ENCODE measurements at regions not wholly inside any gene's neighbourhood (a gene's known extent, or its start where the extent isn't known, plus 50 kb on each side); places are given as distances from the start of the nearest gene placed in this dataset.
"Not testable (repeated sequence)": the region's sequence is repeated elsewhere in the genome, so short reads cannot be mapped to it uniquely, and the experiment has no call there.

GRCh38 chr17:22128723-22129122 is 436.4 kb downstream of the KCNJ18 start:
- DNase-seq = no peak
- in situ Hi-C loops (cut with MboI; ENCODE audit: low pct_unique_long_range_greater_than_20kb, low sequenced_read_pairs) = no loop called here

GRCh38 chr17:22129920-22130319 is 437.6 kb downstream of the KCNJ18 start:
- in situ Hi-C loops (cut with MboI; ENCODE audit: low pct_unique_long_range_greater_than_20kb, low sequenced_read_pairs); DNase-seq: not testable (repeated sequence)

- in situ Hi-C loops (cut with MboI; ENCODE audit: low pct_unique_long_range_greater_than_20kb, low sequenced_read_pairs) = no loop called here
- DNase-seq = no peak
These were observed 439.4 kb downstream of the KCNJ18 start for GRCh38 chr17:22131740-22132139.

- DNase-seq = no peak
- in situ Hi-C loops (cut with MboI; ENCODE audit: low pct_unique_long_range_greater_than_20kb, low sequenced_read_pairs) = no loop called here
These were observed 446.6 kb downstream of the KCNJ18 start for GRCh38 chr17:22138861-22139469.

DNA sequence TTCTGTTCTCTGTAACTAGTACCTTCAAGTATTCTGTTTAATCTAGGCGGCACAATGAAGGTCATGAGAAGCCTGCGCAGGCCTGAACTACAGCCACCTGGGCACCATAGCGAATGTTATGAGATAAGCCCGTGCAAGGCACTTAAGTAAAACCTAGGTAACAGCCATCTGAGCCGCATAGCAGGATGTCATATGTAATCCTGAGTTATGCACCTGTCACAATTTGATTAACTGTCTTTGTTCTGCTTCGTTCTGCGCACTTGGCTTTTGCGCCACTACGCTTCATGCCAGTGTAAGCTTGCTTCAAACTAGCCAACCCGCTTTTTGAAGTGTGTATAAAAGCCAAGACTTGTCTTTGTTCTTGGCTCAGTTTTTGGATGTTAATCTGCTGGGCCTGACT is 449.8 kb downstream of the KCNJ18 start:
- in situ Hi-C loops (cut with MboI; ENCODE audit: low pct_unique_long_range_greater_than_20kb, low sequenced_read_pairs) = no loop called here
- no peak for DNase-seq

DNA sequence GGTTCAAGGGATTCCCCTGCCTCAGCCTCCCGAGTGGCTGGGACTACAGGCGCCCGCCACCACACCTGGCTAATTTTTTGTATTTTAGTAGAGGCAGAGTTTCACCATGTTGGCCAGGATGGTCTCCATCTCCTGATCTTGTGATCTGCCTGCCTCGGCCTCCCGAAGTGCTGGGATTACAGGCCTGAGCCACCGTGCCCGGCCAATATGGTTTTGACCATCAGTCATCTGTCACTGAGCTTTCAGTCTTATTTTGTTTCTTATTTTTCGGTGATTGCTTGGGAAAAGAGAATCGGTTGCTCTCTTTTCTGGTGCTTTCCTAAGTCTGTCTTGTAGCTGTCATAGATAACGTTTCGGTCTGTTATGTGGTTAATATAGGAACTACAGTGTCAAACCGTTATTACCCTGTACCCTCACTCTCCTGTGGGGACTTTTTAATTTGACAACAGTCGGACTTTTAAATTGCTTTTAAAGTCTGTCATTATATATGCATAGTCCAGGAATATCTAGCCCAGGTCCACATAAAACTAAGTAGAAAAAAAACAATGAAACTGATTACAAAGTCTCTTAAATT is 453.4 kb downstream of the KCNJ18 start:
- DNase-seq = no peak
- in situ Hi-C loops (cut with MboI; ENCODE audit: low pct_unique_long_range_greater_than_20kb, low sequenced_read_pairs) = no loop called here

GRCh38 chr17:22158364-22158763 is 466.0 kb downstream of the KCNJ18 start:
- in situ Hi-C loops (cut with MboI; ENCODE audit: low pct_unique_long_range_greater_than_20kb, low sequenced_read_pairs) = no loop called here

GRCh38 chr17:22161376-22161775 is 469.1 kb downstream of the KCNJ18 start:
- no peak for DNase-seq
- in situ Hi-C loops (cut with MboI; ENCODE audit: low pct_unique_long_range_greater_than_20kb, low sequenced_read_pairs) = no loop called here

More at GRCh38 chr17:22158364-22158763, 466.0 kb downstream of the KCNJ18 start:
- no peak for DNase-seq

- DNase-seq = no peak
- in situ Hi-C loops (cut with MboI; ENCODE audit: low pct_unique_long_range_greater_than_20kb, low sequenced_read_pairs) = no loop called here
These were observed 479.3 kb downstream of the KCNJ18 start for GRCh38 chr17:22171631-22172030.

DNA sequence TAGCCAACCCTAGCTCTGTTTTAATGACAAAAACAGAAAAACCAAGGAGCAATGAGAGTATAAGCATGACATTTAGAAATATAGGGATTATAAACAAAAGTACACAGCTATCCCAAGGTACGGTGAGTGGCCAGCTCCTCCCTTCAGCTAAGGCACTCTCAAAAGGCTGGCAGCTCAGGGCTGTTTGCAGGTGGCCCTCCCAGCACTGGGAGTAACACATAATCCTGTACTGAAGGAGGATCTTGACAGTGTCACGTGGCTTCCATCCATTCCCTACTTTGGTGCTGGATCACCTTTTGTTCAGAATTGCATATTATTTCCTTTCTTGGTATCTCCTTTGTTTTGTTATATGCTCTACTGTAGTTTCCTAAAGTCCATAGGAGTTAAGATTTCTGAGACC is 500.8 kb downstream of the KCNJ18 start:
- DNase-seq = no peak
- in situ Hi-C loops (cut with MboI; ENCODE audit: low pct_unique_long_range_greater_than_20kb, low sequenced_read_pairs) = no loop called here

DNA sequence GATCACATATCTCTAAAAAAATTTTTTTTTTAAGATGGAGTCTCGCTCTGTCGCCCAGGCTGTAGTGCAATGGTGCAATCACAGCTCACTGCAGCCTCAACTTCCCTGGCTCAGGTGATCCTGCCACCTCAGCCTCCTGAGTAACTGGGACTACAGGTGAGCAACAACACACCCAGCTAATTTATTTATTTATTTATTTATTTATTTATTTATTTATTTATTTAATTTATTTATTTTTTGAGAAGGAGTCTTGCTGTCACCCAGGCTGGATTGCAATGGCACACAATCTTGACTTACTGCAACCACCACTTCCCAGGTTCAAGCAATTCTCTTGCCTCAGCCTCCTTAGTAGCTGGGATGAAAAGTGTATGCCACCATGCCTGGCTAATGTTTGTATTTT is 507.9 kb downstream of the KCNJ18 start:
- in situ Hi-C loops (cut with MboI; ENCODE audit: low pct_unique_long_range_greater_than_20kb, low sequenced_read_pairs) = not testable (repeated sequence)

DNA sequence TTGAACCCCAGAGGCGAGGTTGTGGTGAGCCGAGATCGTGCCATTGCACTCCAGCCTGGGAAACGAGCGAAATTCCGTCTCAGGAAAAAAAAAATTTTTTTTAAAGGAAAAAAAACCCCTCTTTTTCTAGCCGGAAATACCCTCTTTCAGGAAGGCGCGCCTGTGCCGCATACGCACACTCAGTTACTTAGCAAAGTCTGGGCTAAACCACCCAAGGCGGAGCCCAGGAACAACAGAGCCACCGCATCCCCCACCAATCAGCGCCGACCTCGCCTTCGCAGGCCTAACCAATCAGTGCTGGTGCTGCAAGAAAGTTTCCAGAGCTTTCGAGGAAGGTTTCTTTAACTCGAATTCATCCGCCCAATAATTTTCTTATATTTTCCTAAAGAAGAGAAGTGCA is 510.4 kb downstream of the KCNJ18 start:
- in situ Hi-C loops (cut with MboI; ENCODE audit: low pct_unique_long_range_greater_than_20kb, low sequenced_read_pairs) = no loop called here
- no peak for DNase-seq

More for the DNA sequence above, 507.9 kb downstream of the KCNJ18 start:
- not testable (repeated sequence) for DNase-seq

DNA sequence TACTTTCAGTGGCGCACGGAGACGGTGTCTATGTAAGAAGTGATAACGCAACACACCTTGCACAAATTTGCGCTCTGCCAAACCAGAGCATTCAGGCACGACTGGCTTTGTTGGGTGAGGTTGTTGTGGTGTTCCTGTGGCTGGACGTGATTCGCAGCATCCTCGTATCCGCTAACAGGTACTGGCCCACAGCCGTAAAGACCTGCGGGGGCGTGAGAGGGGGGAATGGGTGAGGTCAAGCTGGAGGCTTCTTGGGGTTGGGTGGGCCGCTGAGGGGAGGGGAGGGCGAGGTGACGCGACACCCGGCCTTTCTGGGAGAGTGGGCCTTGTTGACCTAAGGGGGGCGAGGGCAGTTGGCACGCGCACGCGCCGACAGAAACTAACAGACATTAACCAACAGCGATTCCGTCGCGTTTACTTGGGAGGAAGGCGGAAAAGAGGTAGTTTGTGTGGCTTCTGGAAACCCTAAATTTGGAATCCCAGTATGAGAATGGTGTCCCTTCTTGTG is 510.9 kb downstream of the KCNJ18 start:
- DNase-seq = no peak
- in situ Hi-C loops (cut with MboI; ENCODE audit: low pct_unique_long_range_greater_than_20kb, low sequenced_read_pairs) = no loop called here

DNA sequence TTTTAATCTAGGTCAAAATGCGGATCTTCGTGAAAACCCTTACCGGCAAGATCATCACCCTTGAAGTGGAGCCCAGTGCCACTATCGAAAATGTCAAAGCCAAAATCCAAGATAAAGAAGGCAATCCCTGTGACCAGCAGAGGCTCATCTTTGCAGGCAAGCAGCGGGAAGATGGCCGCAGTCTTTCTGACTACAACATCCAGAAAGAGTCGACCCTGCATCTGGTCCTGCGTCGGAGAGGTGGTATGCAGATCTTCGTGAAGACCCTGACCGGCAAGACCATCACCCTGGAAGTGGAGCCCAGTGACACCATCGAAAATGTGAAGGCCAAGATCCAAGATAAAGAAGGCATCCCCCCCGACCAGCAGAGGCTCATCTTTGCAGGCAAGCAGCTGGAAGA is 511.8 kb downstream of the KCNJ18 start:
- in situ Hi-C loops (cut with MboI; ENCODE audit: low pct_unique_long_range_greater_than_20kb, low sequenced_read_pairs); DNase-seq: not testable (repeated sequence)

GRCh38 chr17:22210212-22210611 is 517.9 kb downstream of the KCNJ18 start:
- in situ Hi-C loops (cut with MboI; ENCODE audit: low pct_unique_long_range_greater_than_20kb, low sequenced_read_pairs); DNase-seq: not testable (repeated sequence)

GRCh38 chr17:22213169-22213568 is 520.8 kb downstream of the KCNJ18 start:
- in situ Hi-C loops (cut with MboI; ENCODE audit: low pct_unique_long_range_greater_than_20kb, low sequenced_read_pairs); DNase-seq: not testable (repeated sequence)

DNA sequence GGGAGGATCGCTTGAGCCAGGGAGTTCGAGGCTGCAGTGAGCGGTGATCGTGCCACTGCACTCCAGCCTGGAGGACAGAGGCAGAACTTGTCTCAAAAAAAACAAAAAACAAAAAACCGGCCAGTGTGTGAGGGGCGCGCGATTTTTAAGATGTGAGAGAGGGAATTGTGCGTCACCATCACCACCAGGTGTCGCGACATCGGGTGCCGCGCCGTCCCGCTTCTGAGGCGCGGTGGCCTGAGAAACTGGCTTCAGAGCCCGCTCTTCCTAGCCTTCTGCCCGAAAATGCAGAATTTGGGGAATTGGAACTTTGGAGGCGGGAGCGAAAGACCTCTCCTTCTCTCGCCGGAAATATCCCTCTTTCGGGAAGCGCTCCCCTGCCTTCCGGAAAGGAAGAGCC is 524.8 kb downstream of the KCNJ18 start:
- no peak for DNase-seq
- in situ Hi-C loops (cut with MboI; ENCODE audit: low pct_unique_long_range_greater_than_20kb, low sequenced_read_pairs) = no loop called here

DNA sequence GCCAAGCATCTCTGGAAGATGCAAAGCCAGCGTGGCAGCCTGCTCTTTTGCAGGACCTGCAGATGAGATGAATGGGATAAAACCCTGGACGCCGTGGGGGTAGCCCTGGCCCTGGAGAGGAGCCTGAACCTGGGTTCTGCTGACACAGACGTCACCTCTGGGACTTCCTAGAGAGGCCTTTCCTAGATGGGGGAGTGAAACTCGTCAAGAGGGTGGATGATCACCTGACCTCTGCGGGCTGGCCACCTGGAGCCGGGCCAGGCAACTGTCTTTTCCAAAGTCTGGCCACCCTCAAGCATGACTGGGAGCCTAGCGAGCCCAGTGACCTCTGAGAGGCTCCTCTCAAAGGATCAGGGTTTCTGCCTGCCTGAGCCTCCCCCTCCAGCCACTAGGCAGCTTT is 529.0 kb downstream of the KCNJ18 start:
- no peak for DNase-seq
- in situ Hi-C loops (cut with MboI; ENCODE audit: low pct_unique_long_range_greater_than_20kb, low sequenced_read_pairs) = no loop called here

- in situ Hi-C loops (cut with MboI; ENCODE audit: low pct_unique_long_range_greater_than_20kb, low sequenced_read_pairs); DNase-seq: not testable (repeated sequence)
These were observed 534.2 kb downstream of the KCNJ18 start for GRCh38 chr17:22226477-22226876.

DNA sequence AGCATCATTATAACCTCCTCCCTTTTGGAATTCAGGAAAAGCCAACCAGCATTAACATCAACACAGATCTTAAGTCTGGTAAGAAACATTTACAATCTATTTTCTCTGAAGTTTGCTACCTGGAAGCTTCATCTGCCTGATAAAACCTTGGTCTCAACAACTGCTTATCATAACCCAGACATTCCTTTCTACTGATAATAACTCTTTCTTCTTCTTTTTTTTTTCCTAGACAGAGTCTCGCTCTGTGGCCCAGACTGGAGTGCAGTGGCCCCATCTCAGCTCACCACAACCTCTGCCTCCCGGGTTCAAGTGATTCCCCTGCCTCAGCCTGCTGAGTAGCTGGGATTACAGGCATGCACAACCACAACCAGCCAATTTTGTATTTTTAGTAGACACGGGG is 534.6 kb downstream of the KCNJ18 start:
- in situ Hi-C loops (cut with MboI; ENCODE audit: low pct_unique_long_range_greater_than_20kb, low sequenced_read_pairs); DNase-seq: not testable (repeated sequence)

All from KBM-7 (cell line).